Kidney capillary endothelial cell (primary cell): ENCODE measurements at regions not wholly inside any gene's neighbourhood (a gene's known extent, or its start where the extent isn't known, plus 50 kb on each side); places are given as distances from the start of the nearest gene placed in this dataset.
"Not testable (repeated sequence)": the region's sequence is repeated elsewhere in the genome, so short reads cannot be mapped to it uniquely, and the experiment has no call there.

Source experiments
- DNase-seq: peaks from one replicate; pipeline ENCODE4 v3.0.0-alpha.2; 2018; ENCODE audit warnings: low spot score

DNA sequence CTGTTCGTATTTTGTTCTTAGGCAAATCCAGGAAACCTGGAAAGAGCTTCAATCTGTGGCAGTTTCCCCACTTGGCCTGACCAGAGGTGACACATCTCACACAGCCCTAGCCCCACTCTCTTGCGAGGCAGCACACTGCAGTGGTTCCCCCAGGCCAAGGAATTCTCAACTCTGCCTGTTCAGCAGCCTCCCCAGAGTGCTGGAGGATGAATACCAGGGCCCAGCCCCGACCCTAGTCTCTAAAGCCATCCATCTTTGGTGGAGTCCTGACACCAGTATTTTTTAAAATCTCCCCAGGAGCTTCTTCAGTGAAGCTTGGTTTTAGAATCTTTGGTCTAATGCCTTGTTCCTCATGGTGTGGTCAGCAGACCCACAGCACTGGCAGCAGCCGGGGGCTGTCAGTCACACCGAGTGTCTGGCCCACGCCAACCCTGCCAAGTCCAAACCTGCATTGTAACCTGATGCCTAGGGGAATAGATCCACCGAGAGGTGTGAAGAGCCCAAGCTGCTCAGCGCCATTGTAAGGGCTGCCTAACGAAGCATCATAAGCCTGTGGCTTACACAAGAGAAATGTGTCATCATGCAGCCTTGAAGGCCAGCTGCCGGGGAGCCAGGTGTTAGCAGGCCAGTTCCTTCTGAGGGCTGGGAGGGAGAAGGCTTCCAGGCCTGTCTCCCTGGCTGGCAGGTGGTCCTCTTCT, 428.7 kb upstream of the ID2 start:
- no peak for DNase-seq

DNA sequence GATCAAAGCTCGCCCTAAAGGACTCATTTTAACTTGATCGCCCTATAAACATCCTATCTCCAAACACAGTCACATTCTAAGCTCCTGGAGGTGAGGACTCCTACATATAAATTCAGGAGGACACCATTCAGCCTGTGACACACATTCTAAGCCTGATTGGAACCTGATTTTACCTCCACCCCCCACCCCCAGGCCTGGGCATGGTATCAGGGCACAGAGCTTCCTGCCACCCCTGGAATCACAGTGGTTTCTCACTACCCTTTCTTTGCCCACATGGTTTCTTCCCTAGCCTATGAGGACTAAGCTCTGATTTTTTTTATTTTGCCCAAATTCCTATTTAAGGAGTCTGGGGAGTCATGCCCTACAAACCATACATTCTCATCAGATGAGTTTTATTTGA, 428.1 kb upstream of the ID2 start:
- DNase-seq = no peak

DNA sequence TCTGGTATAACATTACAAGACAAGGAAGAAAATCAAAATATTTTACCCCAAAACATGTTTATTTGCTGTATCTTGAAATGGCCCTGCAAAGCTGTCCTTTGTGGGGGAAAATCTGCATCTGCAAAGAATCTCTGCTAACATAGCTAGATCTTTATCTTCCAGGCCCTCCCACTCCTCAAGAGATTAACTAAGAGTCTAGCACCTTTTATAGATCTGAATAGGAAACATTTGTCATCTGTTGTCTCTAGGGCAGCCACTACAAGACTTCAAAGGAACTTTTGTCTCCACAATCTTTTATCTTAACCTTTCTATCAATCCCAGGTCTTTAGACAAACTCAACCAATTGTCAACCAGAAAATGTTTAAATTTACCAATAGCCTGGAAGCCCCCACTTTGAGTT, 427.6 kb upstream of the ID2 start:
- DNase-seq = not testable (repeated sequence)

DNA sequence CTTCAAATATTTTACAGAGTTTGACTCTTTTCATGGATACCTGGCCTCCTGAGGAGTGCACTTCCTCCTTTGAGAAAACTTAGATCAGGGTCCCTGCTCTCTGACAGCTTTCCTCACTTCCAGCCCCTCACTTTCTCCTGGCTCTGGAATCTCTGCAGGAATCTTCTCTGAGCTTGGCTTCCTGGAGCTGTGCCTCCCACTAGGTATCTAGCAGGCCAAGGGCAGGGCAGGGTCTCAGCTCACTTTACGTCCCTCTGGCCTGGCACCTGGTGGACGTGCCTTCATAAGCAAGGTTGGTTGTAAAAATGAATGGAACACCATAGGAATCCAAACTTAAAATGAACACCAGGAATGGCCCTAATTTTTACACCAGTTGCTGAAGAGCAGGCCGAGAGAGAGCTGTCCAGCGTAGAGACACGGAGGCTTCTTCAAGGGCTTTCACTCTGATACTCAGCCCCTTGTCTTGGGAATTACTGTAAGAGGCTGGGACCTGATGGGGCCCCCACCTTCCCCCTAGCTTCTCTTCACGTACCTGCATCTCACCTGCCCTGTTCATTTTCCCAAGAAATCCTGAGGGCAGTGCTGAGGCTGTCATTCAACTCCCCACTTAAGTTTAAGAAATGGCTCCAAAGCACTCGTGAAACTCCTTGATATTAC, 426.9 kb upstream of the ID2 start:
- DNase-seq = no peak

DNA sequence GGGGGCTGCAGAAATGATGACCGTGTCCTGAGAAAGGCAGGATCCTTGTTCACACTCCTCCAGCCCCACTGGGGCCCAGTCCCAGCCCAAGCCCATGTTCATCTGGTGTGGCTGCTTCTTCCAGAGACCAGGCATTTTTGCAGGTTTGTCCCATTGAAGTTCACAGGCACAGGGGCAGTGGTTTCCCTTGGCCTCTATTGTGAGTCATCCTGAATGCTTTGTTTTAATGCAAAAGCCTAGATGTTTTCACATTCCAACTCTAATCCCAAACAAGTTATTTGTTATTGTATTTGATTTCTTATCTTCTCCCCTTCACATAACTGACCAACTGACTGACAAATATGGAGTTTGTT, 426.4 kb upstream of the ID2 start:
- peak; percentile 32 for DNase-seq

DNA sequence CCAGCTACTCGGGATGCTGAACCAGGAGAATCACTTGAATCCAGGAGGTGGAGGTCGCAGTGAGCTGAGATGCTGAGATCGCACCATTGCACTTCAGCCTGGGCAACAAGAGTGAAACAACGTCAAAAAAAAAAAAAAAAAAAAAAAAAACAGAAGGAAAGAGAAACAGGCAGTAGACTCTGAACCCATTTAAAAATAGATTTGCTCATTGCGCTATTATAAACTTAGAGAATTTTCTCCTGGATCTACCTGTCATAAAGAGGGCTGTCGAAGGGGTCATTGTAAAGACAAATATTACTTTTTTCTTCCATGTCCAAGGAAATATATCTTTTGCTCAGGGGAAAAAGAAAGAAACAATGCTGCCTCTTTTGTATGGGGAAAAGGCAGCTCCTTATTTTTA, 425.0 kb upstream of the ID2 start:
- no peak for DNase-seq

DNA sequence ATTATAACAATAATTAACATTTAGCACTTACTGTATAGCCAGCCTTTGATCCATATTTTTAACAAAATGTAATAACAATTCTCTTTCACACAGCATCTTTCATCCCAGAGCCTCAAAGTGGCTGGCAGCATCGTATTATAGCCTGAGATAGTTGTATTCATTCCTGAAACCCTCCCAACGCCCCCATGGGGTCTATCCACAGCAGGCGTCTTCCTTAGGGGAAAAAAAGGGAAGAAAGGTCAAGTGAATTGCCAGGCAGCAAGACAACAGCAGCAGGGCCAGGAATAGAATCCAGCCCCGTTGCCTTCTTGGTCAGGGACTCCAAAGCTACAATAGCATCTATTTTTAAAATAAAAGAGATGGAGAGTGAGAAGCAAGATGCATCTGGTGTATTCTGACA, 424.4 kb upstream of the ID2 start:
- no peak for DNase-seq

DNA sequence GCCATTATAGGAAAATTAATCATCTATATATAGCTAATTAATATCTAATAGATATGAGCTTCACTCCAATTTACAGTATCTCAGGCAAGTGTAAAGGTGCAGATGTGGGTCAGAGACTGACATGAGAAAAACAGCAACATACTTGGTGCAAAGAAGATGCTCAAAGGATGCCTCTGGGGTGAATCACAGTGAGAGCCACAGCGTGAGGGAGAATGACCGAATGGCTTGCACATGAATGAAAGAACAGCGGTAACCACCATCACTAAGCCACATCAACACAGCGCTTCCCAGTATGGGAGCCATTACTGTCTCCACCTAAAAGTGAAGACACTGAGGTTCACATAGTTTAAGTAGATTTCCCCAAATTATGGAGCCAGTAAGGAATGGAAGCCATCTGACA, 423.4 kb upstream of the ID2 start:
- DNase-seq = no peak

DNA sequence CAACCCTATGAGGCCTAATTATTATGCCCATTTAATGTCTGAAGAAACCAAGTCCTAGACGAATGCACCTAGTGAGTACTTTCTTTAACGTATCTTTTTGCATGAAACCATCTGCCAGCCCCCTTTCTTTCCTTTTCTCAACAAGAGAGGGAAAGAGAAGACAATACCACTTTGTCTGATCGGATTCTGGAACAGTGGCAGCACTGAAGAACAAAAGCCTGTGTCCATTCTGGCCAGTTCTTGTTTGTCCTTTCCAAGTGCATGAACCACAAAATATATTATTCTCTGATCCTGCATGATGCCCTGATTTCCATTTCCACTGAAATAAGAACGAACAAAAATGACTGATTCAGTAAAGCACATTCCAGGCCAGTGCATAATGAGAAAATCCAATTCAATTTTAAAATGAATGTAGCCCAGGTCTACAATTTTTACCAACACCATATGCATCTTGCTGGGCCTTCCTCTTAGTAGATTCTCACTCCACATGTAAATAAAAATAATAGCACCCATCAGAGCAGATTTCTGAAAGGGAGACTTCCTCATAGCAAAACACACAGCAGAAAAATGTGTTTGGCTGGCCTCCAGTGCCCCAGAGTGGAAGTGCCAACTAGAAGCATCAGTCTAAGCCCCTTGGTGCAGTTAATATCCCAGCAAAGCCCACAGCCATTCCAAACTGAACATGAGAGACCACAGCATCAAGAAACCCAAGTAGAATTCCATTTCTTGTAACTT, 422.6 kb upstream of the ID2 start:
- DNase-seq = no peak

DNA sequence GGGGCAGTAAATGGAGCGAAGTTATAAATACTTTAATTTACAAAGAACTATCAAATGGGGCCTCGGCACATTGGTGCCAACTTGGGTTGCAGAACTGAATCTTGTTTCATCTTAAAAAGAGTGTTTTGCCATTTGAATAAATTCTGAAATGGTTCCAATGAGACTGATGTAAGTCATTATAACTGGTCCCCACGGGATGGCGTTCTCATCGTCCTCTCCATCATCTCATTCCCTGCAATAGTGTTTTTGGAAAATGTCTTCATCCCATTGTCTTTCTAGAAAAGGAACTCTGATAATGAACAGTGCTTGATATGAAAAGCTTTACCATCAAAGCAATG, 422.0 kb upstream of the ID2 start:
- DNase-seq = no peak

DNA sequence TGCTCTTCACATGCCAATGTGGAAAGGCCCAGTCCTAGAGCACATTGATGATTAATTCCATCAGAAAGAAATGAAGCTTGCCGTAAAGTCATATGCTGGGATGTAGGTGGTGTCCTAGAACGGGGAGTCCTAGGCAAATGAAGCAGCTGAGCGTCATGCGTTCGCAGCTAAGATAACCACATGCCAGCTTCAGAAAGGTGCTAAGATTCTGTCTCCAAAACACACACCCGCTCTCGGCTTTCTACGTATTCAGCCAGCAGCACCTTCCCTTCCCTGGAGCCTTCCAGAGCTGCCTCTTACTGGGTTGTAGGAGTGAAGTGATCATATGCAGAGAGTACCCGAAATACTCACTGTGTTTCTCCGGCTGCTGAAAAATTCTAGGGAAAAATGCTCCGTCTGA, 421.6 kb upstream of the ID2 start:
- no peak for DNase-seq

DNA sequence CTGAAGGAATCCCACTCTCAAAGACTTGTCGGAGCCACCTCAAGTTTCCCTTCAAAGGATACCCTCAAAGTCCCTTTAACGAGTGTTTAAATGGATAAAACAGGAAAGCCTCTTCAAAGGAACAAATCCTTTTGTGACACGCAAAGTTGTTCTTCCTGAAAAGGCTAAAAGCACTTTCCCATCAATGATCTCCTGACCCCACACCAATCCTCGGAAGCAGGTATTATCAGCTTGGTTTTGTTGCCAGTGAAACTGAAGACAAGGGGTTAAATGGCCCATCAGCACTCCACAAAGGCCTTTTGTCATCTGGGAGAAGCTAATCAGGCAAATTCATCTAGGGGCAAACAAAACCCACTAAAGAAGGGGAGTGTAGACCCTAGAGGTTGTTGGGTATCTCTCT, 418.0 kb upstream of the ID2 start:
- DNase-seq = no peak

DNA sequence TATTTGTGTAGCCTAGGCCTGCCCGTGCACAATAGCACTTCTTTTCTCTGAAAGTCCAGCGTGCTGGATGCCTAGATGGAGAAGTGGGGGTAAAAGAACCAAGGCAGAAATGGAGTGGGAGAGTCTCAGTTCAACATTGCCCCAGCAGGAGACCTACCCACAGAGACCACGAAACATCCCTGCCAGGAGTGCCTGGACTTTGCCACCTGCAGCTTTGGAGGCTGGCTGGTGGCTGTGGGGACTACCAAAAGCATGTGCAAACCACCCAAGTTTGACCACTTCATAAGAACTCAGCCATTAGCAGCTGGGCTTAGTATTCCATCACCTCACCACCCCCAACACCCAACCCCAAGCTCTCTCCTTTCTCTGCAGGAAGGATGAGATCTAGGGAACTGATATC, 416.9 kb upstream of the ID2 start:
- no peak for DNase-seq

DNA sequence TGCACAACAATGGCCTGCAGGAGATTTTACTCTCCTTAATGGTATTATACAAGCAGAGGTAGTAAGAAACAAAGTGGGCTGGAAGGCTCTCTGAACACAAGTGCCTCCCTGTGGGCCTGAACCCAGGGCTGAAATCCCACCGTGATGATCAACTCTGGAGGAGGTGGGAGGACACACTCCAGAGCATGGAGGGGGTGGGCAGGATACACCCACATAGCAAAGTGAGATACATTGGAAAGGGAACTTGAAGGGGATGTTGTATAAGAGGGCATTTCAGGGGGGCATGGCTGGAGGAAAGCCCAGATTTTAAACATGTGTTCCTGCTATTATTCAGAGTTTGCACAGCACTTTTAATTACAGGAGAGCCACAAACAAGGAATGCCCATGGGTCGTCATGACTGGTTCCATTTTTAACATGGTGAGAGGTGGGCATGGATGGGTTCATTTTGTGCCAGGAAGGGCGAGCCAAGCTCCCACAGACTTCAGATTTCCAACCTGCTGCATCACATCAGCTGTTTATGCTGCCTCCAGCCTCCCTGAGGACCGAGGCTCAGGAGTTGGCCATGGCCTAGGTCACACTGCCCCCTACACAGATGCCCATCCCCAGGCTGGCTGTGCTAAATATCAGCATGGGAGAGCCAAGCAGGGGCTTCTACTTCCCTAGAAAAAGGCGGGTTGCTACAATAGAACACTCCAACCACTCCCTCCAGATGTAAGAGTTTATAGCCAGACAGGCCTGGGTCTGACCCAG, 416.2 kb upstream of the ID2 start:
- no peak for DNase-seq

DNA sequence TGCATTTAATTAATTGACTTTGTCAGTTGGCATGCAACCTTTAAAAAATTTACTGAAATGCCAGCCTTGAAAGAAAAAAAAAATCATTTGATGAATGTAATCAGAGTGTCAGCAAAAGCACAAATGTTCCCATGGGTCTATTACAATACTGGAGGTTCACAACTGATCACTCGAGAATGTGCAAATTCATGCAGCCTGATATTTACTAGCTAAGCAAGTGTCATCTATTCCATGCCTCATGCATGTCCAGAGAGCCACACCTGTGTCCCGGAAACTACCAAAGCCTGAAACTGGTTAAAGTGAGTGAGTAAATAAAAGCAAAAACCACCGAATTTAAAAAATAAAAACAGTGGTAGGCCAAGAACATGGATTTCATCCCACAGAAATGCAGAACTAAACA, 415.3 kb upstream of the ID2 start:
- DNase-seq = no peak

DNA sequence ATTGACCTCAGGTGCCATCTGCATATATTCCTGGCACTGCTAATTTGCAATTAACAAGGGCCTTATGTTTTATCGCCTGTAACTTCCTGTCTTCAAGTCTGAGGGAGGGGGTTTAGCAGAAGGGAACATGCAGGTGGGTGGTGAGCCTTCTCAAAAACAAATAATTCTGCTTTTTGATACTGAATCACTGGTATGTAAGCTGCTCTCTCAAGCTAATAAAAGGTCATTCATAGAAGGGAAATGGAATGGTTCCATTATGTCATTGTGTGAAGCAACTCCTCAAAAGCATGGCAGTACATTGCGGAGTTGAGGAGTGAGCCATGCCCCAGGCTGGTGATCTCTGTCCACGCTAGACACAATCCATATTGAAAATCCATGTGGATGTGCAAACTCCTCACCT, 414.8 kb upstream of the ID2 start:
- DNase-seq = no peak

DNA sequence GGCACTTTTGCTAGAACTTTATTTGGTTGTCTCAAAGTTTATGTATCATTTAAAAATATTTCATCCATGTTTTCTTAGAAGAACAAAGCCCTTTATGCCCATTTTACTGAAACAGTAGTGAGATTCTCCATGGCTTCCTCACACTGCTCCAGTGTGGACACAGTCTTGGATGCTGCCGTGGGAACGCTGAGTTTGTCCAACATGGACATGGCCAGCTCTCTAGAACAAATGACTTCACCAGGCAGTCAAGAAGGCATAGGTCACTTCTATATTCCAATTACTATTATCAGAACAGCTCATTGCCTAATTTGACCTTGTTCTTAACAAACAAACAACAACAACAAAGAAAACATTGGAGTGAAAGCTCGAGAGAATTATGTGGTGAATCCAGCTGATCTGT, 414.1 kb upstream of the ID2 start:
- no peak for DNase-seq

DNA sequence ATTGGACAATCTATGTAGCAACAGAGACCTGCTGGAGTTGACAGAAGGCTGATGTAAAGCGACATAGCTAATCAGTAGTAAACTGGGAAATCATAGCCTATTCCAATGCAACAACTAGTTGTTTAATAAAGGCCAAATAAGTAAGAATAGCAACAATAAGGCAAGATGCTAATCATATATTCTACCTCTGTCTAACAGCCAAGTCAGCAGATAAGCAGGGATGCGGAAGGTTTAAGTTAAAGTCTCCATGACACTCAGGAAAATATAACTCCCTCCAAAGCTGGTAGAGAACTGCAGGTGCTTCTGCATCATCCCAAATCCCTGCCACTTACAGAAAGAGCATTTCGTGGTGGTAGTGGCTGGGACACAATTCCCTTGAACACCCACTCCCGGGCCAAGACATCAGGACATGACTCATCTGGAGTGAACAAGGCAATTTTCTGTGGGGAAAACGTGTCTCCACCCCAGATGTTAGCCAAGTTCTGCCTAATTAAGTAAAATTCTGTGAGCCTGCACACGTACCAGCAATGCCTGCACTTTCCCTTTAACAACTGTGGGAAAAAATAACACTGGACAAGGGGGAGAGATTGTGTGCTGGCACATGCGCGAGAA, 413.6 kb upstream of the ID2 start:
- DNase-seq = no peak

DNA sequence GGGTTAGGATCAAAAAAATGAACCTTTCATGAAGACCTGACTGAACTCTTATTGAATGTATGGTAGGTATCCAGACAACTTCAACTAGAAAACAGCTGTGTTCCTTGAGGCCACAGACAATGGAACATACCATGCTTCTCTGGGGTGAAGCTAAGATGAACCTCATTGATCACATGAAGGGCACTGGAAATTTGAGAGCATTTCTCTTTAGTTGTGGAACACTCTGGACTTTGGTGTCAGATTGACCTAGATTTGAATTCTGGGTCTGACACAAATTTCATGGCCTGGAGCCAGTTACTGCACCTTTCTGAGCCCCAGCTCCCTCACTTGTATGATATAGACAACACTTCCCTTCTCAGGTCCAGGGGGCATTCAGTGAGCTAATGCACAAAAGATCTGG, 411.2 kb upstream of the ID2 start:
- no peak for DNase-seq

DNA sequence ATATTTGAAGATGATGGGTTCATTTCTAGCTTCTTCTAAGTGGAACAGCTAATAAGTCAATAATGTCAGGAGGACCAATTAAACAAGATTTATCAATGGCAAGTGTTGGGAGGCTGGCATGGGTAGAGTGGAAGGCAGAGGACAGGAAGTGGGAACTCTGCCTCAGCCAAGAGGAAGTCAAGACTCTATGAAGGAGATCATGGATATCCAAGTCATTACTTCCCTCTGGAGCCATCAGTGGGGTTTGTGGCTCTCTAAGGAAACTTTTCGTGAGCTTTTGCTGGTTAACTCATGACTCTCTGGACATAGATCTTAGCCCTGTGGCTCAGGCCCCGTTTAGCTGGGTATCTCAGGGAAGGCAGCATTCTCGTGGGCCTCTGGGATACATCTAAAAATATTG, 410.4 kb upstream of the ID2 start:
- DNase-seq = no peak

DNA sequence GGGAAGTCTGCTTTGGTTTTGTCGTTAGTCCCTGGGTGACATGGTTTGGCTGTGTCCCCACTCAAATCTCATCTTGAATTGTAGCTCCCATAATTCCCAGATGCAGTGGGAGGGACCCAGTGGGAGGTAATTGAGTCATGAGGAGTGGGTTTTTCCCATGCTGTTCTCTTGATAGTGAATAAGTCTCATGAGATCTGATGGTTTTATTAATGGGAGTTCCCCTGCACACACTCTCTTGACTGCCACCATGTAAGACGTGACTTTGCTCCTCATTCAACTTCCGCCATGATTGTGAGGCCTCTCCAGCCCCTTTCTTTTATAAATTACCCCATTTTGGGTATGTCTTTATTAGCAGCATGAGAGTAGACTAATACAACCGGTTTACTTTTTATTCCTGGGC, 405.8 kb upstream of the ID2 start:
- no peak for DNase-seq

DNA sequence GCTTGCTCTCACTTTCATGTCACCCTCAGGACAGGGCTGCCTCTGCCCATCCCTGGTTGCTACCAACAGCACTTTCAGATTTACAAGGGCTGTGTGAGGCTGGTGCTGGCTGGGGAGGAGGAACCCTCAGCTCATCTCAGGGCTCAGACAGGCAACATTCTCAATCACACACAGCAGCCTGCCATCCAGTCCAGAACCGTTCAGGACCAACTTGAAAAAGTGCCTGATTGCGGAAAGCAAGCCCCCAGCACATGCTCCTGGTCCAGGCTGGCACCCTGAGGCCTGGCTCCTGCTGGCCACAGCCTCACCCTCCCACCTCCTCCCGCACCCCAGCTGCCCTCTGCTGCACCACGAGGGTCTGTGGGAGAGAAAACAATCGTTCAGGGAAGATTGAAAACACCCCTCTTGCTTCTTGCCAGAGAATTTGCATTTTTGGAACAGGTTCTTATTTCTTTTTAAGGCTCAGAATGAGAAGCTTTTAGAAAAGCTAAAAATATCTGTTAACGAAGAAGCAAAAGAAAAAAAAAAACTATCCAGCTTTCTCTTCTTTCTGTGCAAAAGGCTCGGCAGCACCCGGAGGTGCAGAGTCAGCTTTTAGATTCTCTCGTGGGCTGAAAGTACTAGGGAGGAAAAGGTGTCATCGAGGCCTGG, 403.8 kb upstream of the ID2 start:
- DNase-seq = no peak
